HG02938 (cell line): ENCODE measurements at regions not wholly inside any gene's neighbourhood (a gene's known extent, or its start where the extent isn't known, plus 50 kb on each side); places are given as distances from the start of the nearest gene placed in this dataset.
"Not testable (repeated sequence)": the region's sequence is repeated elsewhere in the genome, so short reads cannot be mapped to it uniquely, and the experiment has no call there.

Experiments used
- ATAC-seq: cut with Tn5 transposase; IDR thresholded peaks from one replicate; pipeline ENCODE4 v1.9.1; 2021; ENCODE audit warnings: mild to moderate bottlenecking, moderate library complexity; ENCODE audit not compliant: unreplicated experiment

GRCh38 chr15:39255760-39256159 is 325.1 kb upstream of the THBS1 start:
- no peak for ATAC-seq

GRCh38 chr15:39260391-39260790 is 320.5 kb upstream of the THBS1 start:
- no peak for ATAC-seq

- no peak for ATAC-seq
These were observed 320.1 kb upstream of the THBS1 start for GRCh38 chr15:39260791-39261190.

- not testable (repeated sequence) for ATAC-seq
These were observed 319.3 kb upstream of the THBS1 start for GRCh38 chr15:39261397-39262183.

DNA sequence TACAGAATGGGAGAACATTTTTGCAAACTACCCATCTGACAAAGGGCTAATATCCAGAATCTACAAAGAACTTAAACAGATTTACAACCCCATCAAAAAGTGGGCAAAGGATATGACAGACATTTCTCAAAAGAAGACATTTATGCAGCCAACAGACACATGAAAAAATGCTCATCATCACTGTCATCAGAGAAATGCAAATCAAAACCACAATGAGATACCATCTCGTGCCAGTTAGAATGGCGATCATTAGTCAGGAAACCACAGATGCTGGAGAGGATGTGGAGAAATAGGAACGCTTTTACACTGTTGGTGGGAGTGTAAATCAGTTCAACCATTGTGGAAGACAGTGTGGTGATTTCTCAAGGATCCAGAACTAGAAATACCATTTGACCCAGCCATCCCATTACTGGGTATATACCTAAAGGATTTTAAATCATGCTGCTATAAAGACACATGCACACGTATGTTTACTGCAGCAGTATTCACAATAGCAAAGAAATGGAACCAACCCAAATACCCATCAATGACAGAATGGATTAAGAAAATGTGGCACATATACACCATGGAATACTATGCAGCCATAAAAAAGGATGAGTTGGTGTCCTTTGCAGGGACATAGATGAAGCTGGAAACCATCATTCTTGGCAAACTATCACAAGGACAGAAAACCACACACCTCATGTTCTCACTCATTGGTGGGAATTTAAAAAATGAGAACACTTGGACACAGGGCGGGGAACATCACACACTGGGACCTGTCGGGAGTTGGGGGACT is 317.7 kb upstream of the THBS1 start:
- not testable (repeated sequence) for ATAC-seq

GRCh38 chr15:39265261-39265660 is 315.6 kb upstream of the THBS1 start:
- no peak for ATAC-seq

GRCh38 chr15:39266890-39267289 is 314.0 kb upstream of the THBS1 start:
- no peak for ATAC-seq

DNA sequence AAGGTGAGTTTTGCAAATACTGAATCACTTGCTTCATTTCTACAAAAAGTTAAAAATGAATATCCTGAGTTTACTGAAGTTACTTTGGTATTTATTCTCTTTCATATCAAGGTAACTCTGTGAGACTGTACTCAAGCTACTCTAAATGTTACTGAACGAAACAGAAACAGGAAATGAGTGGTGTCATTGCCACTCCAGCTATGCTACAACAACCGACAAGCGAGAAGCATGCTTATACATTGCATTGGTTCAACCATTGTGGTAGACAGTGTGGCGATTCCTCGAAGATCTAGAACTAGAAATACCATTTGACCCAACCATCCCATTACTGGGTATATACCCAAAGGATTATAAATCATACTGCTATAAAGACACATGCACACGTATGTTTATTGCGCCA is 313.2 kb upstream of the THBS1 start:
- ATAC-seq = no peak

DNA sequence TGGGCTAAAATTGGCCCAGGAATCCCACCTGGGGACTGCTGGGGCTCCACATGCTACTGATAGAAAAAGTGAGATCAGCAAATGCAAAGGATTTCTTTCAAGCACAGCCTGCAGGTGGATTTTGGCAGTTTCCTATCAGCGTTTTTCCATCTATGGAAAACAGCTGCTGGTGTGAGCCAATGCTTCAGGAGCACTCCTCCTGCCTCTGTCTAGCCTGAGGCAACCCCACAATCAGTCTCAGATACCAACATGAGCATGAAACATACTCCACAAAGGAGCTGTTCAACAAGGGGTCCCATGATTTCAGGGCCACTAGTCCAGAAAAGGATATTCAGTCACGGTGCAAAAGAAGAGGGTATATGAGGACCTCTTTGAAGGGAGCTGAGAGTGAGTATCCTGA is 311.5 kb upstream of the THBS1 start:
- no peak for ATAC-seq

- no peak for ATAC-seq
These were observed 311.1 kb upstream of the THBS1 start for GRCh38 chr15:39269821-39270220.

- ATAC-seq = no peak
These were observed 310.5 kb upstream of the THBS1 start for GRCh38 chr15:39270221-39270855.

GRCh38 chr15:39270934-39271333 is 309.9 kb upstream of the THBS1 start:
- no peak for ATAC-seq

DNA sequence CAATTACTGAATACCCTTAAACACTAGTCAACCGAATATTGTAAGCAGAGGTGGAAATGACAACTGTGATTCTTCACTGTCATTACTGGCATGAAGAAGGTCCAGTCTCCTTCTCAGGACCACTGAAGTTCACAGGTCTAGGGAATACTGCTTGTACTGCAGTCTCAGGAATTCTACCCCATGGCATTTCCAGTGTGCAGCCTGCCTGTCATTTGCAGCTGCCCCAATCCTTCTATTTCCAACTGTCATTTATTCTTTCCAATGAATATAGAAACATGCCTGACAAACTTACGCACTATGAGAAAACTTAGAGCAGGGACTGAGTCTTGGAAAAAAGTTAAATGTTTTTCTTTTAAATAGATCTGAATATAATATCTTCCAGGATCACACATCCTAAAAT is 308.0 kb upstream of the THBS1 start:
- ATAC-seq = no peak

DNA sequence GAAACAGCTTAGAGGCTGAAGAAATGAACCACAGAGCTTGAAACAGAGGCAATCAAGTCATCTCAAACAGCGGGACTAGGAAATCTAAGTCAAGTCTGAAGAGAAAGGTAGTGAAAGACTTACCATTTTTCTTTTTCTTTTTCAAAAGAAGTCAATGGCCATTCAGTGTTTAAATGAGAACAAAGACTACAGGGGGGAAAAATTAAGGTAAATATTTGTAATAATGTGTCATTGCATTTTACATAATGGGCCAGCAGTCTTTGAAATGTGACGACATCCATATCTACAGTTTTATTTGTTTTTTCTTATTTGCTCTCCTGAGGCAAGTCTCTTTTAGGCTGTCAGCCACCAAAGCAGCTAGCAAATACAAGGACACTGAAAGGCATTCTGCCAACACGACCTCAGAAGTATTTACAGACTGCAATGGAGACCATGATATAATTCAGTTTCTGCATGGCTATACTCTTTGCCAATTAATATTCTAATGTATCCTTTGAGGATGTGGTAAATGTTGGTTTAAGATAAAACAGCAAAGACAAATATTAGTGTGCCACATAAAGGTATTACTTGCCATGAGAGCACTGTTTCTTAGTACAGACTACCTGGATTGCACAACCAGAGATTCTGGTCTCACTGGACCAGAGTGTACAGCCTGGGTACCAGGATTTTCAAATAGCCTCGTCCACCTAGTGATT is 307.0 kb upstream of the THBS1 start:
- ATAC-seq = no peak

GRCh38 chr15:39275066-39275465 is 305.8 kb upstream of the THBS1 start:
- no peak for ATAC-seq

DNA sequence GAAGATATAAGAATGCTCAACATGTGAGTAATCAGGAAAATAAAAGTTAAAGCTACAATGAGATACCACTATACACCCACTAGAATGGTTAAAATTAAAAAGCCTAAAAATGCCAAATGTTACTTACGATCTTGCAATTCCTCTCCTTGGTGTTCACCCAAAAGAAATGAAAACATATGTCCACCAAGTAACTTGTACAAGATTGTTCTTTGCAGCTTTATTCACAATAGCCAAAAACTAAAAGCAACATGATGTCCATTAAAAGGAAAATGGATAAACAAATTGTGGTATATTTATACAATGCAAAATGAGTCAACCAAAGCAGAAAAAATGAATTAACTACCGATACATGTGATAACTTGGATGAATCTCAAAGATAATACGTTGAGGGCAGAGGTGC is 301.6 kb upstream of the THBS1 start:
- ATAC-seq = no peak

DNA sequence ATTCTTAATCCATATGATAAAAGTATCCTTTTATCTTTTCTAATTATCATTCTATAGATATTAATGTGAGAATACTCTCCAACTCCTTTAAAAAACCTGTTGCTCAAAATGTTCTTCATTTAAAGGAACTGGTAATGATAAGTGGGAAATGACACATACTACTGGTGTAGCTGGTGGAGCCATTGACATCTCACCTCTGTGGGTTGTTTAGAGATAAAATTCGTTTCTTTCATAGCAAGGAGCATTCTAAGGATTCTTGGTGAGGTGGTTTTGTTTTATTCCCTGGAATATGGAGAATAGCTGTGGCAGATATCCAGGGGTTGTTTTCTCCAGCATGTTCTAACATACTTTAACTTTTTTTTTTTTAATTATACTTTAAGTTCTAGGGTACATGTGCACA is 299.8 kb upstream of the THBS1 start:
- no peak for ATAC-seq

DNA sequence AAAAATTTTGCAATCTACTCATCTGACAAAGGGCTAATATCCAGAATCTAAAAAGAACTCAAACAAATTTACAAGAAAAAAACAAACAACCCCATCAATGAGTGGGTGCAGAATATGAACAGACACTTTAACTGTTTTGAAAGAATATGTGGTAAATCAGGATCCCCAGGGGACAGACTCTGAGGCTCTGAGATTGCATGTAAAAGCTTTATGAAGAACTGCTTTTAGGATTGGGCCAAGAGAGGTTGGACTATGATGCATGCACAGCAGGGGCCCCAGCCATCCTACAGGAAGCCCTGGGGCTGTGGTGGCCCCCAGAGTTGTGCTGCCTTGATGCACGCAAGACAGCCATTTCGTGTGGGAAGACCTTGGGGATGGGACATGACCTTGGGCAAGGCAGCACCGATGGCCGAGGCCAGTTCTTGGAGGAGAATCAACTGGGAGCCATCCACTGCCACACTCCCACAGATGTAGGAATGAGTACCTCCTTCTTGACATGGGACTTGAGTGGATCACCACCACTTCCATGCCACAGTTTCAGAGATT is 298.1 kb upstream of the THBS1 start:
- no peak for ATAC-seq

DNA sequence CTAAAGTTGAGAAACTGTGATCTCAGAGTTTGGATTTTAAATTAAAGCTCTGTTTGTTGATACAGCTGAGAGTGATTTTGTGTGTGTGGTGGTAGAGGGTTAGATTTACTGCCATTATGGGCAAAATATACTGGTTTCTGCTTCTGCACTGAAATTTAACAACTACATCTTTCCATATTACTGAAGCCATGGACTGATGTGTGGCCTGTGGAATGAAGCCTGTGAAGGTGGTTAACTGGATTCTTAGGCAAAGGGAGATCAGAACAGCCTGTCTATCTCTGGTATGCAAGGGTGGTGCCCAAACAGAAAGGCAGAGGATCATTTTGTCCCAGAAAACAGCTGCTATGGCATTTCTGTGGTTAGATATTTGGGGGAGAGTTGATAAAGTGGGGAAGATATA is 297.3 kb upstream of the THBS1 start:
- ATAC-seq = no peak

GRCh38 chr15:39285071-39285470 is 295.8 kb upstream of the THBS1 start:
- no peak for ATAC-seq

DNA sequence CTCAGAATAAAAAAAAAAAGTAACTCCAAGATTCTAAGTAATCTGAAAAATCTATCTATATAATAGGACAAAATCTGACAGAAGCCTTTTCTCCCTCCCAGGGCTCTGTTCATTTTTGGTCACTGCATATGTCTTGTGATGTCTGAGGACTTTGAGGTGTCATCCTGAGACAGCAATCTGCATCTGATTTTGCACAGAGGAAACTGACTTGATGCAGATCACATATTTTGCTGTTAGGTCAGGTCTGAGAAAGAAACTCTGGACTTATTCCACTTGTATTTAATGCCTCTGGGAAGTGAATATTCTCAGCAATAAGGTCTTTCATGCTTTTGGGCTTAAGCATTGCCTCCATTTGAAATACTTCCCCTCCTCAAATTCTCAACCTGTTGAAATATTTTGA is 295.2 kb upstream of the THBS1 start:
- ATAC-seq = no peak
